ENCODE measurements at regions not wholly inside any gene's neighbourhood (a gene's known extent, or its start where the extent isn't known, plus 50 kb on each side); places are given as distances from the start of the nearest gene placed in this dataset.

GRCh38 chr3:197368330-197368729, 69.9 kb upstream of the DLG1 start:
- POLR2A ChIA-PET: no interaction called here
- intact Hi-C loops (cut with micrococcal nuclease; ENCODE audit: unreplicated experiment): no loop called here
- no peaks in the 10 kb centered on the region for H3K36me3 ChIP-seq (ENCODE audit: insufficient read depth, low read length)
- H3K79me2 ChIP-seq (ENCODE audit: insufficient read depth, low read depth, low read length): no peaks in the 10 kb centered on the region
- no peak overlapping the region for H3K27ac ChIP-seq (ENCODE audit: low read depth, low read length, poor library complexity, severe bottlenecking)
- DNase-seq (ENCODE audit: low spot score): no peak
- no peak overlapping the region for H3K4me2 ChIP-seq (ENCODE audit: low read length)
- no peaks in the 10 kb centered on the region for H3K9me2 ChIP-seq (ENCODE audit: insufficient read depth, low read length)
- no peaks in the 10 kb centered on the region for H3K4me1 ChIP-seq (ENCODE audit: insufficient read depth, low read length, poor library complexity, severe bottlenecking)
- H3K9me3 ChIP-seq (ENCODE audit: low read length): no peaks in the 10 kb centered on the region
- H2AFZ ChIP-seq (ENCODE audit: low read length): no peak overlapping the region
- TF ChIP-seq, protein P1, sequence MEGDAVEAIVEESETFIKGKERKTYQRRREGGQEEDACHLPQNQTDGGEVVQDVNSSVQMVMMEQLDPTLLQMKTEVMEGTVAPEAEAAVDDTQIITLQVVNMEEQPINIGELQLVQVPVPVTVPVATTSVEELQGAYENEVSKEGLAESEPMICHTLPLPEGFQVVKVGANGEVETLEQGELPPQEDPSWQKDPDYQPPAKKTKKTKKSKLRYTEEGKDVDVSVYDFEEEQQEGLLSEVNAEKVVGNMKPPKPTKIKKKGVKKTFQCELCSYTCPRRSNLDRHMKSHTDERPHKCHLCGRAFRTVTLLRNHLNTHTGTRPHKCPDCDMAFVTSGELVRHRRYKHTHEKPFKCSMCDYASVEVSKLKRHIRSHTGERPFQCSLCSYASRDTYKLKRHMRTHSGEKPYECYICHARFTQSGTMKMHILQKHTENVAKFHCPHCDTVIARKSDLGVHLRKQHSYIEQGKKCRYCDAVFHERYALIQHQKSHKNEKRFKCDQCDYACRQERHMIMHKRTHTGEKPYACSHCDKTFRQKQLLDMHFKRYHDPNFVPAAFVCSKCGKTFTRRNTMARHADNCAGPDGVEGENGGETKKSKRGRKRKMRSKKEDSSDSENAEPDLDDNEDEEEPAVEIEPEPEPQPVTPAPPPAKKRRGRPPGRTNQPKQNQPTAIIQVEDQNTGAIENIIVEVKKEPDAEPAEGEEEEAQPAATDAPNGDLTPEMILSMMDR (conservative IDR thresholded peaks at IDR 0.05; ENCODE audit: low read length): no peak
- no peak for TF ChIP-seq EZH2phosphoT487 (IDR thresholded peaks at IDR 0.05; ENCODE audit: borderline replicate concordance, low read depth, low read length)
- CTCF ChIA-PET (ENCODE audit: unreplicated experiment): no interaction called here
- BruUV-seq (replicated peaks): no TSS peak
- no peaks in the 10 kb centered on the region for H4K20me1 ChIP-seq (ENCODE audit: insufficient read depth, low read length)
- no peak overlapping the region for H3K4me3 ChIP-seq (ENCODE audit: low read depth, low read length, poor library complexity, severe bottlenecking)

GRCh38 chr3:197367081-197367780, 68.8 kb upstream of the DLG1 start:
- CTCF ChIA-PET (ENCODE audit: unreplicated experiment): no interaction called here
- no peaks in the 10 kb centered on the region for H3K4me1 ChIP-seq (ENCODE audit: insufficient read depth, low read length, poor library complexity, severe bottlenecking)
- no peaks in the 10 kb centered on the region for H3K36me3 ChIP-seq (ENCODE audit: insufficient read depth, low read length)
- no peak overlapping the region for H2AFZ ChIP-seq (ENCODE audit: low read length)
- intact Hi-C loops (cut with micrococcal nuclease; ENCODE audit: unreplicated experiment): no loop called here
- H3K79me2 ChIP-seq (ENCODE audit: insufficient read depth, low read depth, low read length): no peaks in the 10 kb centered on the region
- POLR2A ChIA-PET: interaction anchor here (0.5 to 1.0 kb wide), 2 partner anchors 9 to 31 kb away, joined by 3 to 5 read pairs; no protein-coding TSS in a partner anchor
- TF ChIP-seq, protein P1 (conservative IDR thresholded peaks at IDR 0.05; ENCODE audit: low read length): no peak
- TF ChIP-seq EZH2phosphoT487 (IDR thresholded peaks at IDR 0.05; ENCODE audit: borderline replicate concordance, low read depth, low read length): no peak
- no TSS peak for BruUV-seq (replicated peaks)
- DNase-seq (ENCODE audit: low spot score): no peak
- H3K4me3 ChIP-seq (ENCODE audit: low read depth, low read length, poor library complexity, severe bottlenecking): no peak overlapping the region
- no peaks in the 10 kb centered on the region for H3K9me2 ChIP-seq (ENCODE audit: insufficient read depth, low read length)
- H3K4me2 ChIP-seq (ENCODE audit: low read length): no peak overlapping the region
- no peaks in the 10 kb centered on the region for H4K20me1 ChIP-seq (ENCODE audit: insufficient read depth, low read length)
- no peak overlapping the region for H3K27ac ChIP-seq (ENCODE audit: low read depth, low read length, poor library complexity, severe bottlenecking)
- no peaks in the 10 kb centered on the region for H3K9me3 ChIP-seq (ENCODE audit: low read length)

GRCh38 chr3:197366301-197367044, 68.1 kb upstream of the DLG1 start:
- no peak overlapping the region for H2AFZ ChIP-seq (ENCODE audit: low read length)
- H3K4me2 ChIP-seq (ENCODE audit: low read length): no peak overlapping the region
- H3K4me1 ChIP-seq (ENCODE audit: insufficient read depth, low read length, poor library complexity, severe bottlenecking): no peaks in the 10 kb centered on the region
- intact Hi-C loops (cut with micrococcal nuclease; ENCODE audit: unreplicated experiment): no loop called here
- no peaks in the 10 kb centered on the region for H4K20me1 ChIP-seq (ENCODE audit: insufficient read depth, low read length)
- no peak overlapping the region for H3K4me3 ChIP-seq (ENCODE audit: low read depth, low read length, poor library complexity, severe bottlenecking)
- no peaks in the 10 kb centered on the region for H3K36me3 ChIP-seq (ENCODE audit: insufficient read depth, low read length)
- TF ChIP-seq, protein P1 (conservative IDR thresholded peaks at IDR 0.05; ENCODE audit: low read length): no peak
- no peak for TF ChIP-seq EZH2phosphoT487 (IDR thresholded peaks at IDR 0.05; ENCODE audit: borderline replicate concordance, low read depth, low read length)
- H3K27ac ChIP-seq (ENCODE audit: low read depth, low read length, poor library complexity, severe bottlenecking): no peak overlapping the region
- no peaks in the 10 kb centered on the region for H3K9me2 ChIP-seq (ENCODE audit: insufficient read depth, low read length)
- ChIA-PET POLR2A (interaction anchor here (0.5 to 1.0 kb wide), 2 partner anchors 9 to 31 kb away, joined by 3 to 5 read pairs; no protein-coding TSS in a partner anchor), CTCF (ENCODE audit: unreplicated experiment) (no interaction called here)
- no peaks in the 10 kb centered on the region for H3K9me3 ChIP-seq (ENCODE audit: low read length)
- DNase-seq (ENCODE audit: low spot score): no peak
- no peaks in the 10 kb centered on the region for H3K79me2 ChIP-seq (ENCODE audit: insufficient read depth, low read depth, low read length)
- no TSS peak for BruUV-seq (replicated peaks)
